Ecto neural progenitor cell (in vitro differentiated cells): ENCODE measurements at regions not wholly inside any gene's neighbourhood (a gene's known extent, or its start where the extent isn't known, plus 50 kb on each side); places are given as distances from the start of the nearest gene placed in this dataset.

ENCODE experiments used
- DNase-seq: peaks from one replicate; pipeline ENCODE4 v3.0.0-alpha.2; 2018; ENCODE audit warnings: low spot score

DNA sequence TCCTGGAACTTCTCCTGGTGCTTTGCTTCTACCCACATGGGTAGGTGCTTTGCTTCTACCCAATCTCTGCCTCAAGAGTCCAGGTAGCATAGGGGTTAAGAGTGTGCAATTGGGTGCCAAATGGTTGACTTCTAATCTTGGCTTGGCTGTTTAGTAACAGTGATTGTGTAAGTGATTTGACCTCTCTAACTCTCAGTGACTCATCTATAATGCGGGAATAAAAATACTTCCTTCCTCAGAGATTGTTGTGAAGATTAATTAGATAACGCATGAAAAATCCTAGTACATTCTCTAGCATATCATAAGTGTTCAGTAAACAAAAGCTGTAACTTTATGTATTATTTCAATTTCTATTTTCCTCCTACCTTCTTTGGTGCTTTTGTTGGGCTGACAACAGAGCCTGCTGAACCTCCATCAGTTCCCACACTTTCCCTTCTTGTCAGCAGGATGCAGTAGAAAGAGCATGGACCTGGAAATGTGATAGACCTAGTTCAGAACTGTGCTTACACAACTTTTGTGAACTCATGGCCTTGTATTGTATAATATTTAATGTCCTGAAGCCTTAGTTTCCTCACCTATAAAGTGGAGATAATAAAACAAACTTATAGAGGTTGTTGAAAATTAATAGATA lies 72.9 kb upstream of the SMIM36 start:
- no peak for DNase-seq

DNA sequence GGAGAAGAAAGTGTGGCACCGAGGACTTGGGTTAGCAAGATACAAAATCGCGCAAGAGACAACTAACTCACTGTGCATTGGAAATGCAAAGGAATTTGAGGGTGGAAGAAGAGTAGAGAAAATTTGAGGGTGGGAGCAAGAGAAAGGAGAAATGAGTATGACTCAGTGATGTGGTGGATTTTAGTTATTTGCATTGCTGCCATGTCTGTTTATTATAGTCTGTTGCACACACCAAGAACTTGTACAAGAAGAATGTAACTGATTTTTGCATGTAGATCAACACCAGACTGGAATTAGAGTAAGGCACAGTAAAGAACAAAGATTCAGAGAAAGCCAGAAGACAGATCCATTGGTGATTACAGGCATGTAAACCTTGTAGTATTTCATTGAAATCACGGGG lies 71.6 kb upstream of the SMIM36 start:
- no peak for DNase-seq

DNA sequence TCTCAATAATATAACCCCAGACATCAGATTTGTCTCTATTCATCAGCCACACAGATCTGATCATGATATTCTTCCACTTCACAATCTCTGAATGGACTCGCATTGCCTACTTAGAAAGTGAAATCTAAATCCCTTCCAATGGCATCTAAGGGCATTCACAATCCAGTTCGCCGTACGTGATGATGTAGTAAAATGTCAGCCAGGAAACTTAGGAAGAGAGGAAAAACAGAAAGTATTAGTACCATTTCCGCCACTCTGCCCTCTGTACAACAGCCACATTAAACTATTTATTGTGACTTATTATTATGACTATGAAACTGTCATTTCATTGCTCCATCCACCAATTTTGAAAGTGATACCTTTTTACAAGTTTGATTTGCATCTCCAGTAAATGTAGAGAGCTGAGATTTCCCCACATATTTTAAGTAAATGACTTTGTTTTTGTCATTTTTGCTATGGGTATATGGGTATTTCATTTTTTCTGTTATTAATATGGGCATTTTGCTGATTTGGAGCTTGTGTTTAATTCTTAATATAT lies 69.4 kb upstream of the SMIM36 start:
- DNase-seq, result no peak

DNA sequence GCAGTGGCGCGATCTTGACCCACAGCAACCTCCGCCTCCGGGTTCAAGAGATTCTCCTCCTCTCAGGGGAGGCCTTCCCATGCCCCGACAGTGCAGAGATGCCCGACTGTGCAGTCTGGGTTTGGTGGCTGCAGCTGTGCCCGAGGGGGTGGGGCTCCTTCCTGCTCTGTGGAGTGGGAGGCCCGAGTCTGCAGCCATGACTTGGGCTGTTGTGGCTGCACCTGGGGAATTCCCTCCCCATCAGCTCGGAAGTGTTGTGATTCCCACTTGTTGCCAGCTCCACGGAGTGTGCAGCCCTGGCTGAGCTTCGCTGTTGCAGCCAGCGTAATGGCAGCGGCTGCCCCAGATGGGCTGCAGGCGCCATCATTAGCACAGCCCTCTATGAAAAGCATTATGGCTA lies 66.4 kb upstream of the SMIM36 start:
- no peak for DNase-seq

DNA sequence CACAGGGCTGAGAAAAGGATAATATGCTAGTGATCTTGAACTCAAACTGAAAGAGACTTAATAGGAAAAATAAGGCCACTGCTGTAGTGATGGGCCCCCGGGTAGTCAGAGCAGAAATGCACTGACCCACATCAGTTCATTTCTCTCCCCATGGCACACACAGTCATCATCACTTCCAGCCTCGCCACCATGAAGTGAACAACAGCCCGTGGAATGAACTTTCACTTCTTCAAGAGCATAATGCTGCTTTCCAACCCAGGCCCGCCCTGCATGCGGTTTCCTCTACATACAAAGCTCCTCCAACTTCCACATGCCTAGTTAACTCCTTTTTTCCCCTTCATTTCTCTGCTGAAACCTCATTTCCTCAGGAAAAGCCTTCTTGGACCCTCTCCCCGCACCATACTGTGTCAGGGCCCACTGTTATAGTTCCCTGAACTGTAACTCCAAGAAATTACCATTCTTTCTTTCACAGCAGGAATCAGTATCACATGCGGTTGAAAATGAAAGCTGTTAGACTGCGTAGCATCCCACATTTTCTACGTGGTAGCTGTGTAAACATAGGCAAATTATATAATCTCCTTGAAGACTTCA lies 65.8 kb upstream of the SMIM36 start:
- DNase-seq, result no peak

DNA sequence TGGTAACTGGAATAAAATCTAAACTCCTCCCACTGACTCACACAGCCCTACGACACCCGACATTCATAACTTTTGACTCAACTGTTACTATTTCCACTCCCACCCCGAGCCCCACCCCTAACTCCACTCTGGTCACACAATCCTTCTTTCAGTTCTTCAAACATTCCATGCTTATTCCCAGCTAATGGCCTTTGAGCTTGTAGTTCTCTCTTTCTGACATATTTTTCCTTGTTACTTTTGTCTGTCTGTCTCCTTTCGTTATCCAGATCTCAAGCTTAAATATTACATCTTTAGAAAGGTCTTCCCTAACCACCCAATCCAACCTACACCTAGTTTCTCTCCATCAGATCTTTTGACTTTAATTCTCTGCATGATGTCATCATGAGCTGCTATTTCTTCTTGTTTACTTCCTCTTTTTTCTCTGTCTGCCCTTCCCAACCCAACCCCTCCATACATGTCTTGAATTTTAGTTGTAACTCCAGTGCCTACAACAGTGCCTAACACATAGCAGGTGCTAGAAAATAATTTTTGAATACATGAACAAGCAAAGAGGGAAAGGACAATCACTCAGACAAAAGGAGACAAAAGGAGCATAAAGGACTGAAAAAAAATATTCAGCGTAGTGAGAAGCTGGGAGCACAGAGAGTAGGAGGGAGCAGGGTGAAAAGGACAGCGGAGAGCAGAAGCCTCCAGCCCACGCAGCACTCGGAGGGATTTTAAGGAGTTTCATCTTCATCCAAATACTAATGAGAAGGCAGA lies 65.2 kb upstream of the SMIM36 start:
- no peak for DNase-seq

DNA sequence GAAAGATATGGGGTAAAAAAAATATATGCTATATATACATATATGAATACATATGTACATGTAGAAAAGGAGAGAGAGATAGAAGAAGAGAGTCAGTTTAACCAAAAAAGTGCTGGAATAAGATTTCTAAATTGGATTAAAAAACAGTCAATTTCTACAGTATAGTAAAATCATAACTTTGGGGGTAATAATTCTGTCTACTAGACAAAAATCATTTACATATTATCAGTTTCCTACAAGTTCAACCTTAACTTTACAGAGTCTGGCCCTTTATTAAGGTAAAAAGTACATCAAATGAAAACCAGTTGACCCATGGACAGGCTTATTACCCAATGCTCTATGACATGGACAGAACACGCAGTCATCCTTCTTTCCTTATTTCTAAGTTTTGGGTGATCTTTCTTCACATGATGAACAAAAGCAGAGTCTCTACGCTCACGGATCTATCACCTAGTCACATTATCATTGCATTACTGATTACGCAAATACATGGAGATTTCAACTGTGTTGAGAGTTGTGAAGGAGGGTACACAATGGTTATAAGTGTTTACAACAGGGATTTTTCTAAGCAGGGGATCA lies 63.9 kb upstream of the SMIM36 start:
- no peak for DNase-seq

DNA sequence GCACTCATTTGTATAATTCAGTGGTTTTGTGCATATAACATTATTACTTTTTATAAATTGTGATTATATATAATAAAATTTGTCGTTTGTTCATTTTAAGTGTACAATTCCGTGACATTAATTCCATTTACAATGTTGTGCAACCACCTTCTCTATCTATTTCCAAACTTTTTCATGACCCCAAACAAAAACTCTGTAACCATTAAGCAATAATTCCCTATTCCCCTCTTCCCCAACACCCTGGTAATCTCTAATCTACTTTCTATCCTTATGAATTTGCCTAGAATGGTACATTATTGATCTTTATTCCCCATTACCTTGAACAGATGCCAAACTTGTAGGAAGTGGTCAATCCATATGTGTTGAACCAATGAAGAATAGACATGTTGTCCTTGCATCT lies 61.3 kb upstream of the SMIM36 start:
- no peak for DNase-seq

DNA sequence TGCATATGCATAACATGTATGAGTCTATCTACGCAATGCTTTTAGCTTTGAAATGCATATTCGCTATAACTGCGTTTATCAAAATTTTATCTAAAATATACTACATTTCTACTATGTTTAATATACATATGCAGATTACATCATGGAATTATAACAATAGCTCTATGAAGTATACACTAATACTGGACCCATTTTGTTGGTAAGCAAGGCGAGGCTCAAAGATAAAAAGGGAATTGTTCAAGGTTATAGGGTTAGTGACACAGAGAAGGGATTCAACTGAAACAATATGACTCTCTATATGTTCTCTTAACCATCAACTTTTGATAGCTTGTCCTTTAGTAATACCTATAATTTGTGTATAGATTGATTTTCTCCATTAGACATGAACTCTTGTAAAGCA lies 60.9 kb upstream of the SMIM36 start:
- DNase-seq, result no peak

DNA sequence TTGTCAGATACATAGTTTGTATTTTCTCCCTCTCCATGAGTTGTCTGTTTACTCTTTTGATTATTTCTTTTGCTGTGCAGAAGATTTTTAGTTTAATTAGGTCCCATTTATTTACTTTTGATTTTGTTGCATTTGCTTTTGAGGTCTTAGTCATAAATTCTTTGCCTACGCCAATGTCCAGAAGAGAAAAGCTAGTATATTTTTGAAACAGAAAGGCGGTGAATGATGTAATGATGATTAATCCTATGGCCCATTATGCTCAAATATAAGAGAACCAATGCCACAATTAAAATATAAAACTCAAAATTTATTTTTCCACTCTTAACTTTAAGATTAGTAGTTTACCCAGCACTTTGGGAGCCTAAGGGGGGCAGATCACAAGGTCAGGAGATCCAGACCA lies 59.8 kb upstream of the SMIM36 start:
- DNase-seq, result no peak

DNA sequence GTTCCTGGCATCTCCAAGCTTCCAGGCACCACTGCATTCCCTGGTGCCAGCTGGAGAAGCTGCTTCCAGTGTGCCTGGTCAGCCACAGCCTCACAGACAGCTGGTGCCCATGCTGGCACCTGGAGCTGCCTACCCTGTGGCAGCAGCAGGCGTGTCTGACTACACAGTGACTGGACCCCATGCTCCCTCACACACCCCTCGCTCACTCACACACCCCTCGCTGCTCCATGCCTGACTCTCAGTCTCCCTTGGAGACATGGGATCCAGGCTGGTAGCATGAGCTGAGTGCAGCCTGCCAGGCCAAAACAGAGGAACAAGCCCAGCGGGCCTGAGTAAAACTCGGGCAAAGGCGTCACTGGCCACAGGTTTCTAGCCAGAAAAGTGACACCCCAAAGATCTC lies 59.1 kb upstream of the SMIM36 start:
- DNase-seq, result no peak

DNA sequence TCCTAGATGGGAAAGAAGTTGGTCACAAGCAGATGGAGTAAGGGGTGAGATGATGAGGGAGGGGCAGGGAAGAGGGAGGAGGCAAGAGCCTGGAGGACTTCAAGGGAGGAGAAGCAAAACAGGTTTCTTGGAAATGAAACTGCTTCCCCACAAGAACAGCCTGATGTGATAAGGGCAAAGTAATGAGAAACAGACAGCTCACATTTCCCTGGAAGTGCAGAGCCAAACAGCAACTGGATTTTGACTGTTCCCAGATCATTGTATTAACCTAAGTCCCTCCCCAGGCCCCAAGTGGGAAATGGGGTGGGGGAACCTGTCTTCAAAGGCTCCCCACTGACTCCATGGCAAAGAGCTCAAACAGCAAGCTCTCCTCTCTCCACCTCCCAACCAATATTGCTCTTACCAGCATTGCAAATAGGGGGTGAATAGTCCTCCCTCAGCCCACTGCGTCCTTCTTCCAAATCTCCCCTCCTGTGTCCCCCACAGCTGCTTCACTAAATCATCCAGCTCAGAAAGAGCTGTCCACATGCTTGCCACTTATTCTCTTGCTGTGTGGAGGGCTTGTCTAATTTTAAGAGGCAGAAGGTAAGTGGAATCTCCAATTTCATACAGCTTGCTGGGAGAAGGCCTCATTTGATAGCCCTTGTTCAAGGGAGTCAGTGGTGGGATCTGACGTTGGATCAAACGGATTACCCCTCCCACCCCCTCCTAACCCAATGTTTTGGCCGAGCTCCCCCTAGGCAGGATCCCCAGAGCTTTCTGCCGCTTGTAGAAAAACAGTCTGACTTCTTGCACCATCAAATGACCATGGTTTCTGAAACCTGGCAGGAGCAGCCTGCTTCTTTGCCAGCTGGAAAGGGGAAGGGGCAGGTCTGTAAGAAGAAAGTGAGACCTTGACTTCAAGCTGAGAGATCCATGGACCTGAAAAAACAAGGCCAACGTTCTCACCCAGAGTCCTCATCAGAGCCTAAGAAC lies 56.3 kb upstream of the SMIM36 start:
- DNase-seq, result no peak

DNA sequence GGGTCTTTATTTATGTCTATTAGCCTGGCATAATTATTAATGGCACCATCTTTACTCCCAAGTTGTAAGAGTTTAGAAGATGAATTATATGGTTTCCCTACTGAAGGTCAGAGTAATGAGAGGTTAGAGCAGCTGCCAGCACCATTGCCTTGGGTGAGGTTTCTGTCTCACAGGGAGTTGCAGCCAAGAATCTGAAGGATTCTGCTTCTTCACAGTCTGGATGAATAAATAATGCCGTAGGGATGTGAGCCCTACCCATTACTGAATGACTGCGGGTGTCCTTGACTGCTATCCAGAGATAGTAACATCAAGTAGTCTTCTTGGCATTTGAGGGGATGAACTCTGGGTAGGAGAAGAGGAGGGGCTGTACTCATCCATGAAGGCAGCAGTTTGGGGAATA lies 52.8 kb upstream of the SMIM36 start:
- DNase-seq, result no peak

DNA sequence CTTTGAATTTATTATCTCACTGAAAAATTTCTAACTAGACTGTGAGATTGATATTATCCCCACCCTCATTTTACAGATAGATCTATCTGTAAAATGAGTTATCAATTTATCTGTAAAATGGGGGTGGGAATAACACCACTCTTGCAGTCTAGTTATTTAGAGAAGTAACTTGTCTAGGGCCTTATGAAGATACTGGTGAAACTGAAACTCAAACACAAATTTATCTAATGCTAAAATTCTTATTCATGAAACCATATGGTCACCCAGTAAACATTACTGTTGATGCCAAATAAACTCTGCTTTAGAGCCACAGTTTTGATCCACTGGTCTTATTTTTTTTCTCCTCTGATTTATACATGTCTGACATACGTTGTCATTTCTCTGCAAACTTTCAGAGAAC lies 52.1 kb upstream of the SMIM36 start:
- DNase-seq, result no peak

DNA sequence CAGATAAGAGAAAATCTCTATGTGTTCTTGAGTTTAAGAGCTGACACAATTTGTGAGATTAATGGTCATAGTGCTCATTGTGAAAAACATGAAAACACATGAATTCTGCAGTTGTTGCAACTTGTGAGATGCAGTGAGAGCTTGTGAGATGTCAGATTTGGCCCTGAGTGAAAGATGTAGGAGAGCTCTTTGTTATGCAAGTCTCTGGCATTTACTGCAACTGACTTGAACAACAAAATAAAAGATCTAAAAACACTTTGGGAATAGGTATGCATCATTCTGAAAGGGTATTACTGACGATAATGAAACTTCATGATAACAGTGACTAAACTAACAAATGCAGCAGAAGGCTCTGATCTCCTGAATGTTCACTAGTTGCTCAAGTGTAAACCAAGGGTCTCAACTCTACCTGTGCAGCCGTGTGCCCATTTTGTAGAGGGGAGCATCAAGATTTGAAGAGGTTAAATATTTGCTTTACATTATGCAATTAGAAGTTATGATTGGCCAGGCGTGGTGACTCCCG lies 50.8 kb upstream of the SMIM36 start:
- DNase-seq, result no peak

DNA sequence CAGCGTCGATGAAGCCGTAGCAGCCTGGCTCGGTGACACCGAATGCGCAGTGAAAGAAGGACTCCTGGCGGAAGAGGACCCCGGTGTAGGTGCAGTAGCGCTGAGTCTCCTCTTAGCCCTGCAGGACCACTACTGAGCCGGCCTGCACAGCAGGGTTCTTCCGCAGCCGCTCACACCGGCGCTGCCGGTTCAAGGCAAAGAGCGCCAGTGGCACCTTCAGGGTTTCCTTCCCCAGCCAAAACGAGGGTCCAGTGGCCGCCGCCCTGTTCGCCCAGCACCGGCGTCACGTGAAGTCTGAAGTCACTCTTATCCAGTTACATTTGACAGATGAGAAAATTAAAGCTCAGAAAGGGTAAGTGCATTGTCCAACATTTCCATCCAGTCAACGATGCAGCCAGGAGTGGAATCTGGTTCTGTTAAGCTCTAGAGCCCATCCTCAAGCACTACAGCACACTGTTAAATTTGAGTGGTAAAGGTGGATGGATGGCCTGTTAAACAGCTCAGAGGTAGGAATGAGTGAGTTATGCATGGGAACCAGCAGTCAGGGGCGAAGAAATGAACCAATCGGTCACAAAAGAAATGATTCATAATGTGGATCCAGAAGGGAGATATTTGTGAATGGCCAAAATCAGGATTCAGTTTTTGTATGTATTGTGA lies 50.2 kb upstream of the SMIM36 start:
- DNase-seq, result no peak
